ENCODE measurements at regions not wholly inside any gene's neighbourhood (a gene's known extent, or its start where the extent isn't known, plus 50 kb on each side); places are given as distances from the start of the nearest gene placed in this dataset.

DNA sequence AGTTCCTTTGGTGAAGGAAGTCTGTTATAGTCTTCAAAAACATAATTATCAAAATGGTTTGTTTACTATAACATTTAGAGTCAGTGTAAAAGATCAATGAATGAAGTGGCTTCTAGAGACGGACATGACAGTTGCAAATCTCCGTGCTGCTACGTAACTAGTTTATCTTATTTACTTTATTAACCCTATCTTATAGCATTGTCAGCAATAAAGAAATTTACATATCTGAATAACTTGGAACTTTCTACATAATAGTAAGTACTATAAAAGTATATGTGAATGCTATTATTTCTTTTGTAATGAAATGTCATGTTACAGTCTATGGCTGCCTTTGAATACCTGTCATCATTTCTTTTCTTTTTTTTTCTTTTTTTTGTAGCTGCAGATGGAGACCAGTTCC is 246.8 kb downstream of the PTH2R start:
- no TSS peak for BruUV-seq (replicated peaks)
- no peak for ATAC-seq
- H3K27me3 ChIP-seq (ENCODE audit: control insufficient read depth, insufficient read depth, low read length), result no peaks in the 10 kb centered on the region
- in situ Hi-C loops (cut with HindIII; ENCODE audit: low pct_unique_long_range_greater_than_20kb, low sequenced_read_pairs), result no loop called here
- no peaks in the 10 kb centered on the region for H3K36me3 ChIP-seq (ENCODE audit: control insufficient read depth, insufficient read depth, low read length)
- intact Hi-C loops (cut with micrococcal nuclease; ENCODE audit: unreplicated experiment), result no loop called here
- H3K9me3 ChIP-seq (ENCODE audit: control insufficient read depth, insufficient read depth, low read depth, low read length), result no peaks in the 10 kb centered on the region
- H3K4me3 ChIP-seq (ENCODE audit: low read depth in 2 of 2, low read length in 2 of 2), result no peak overlapping the region
- POLR2A ChIA-PET, result no interaction called here
- TF ChIP-seq TCF7L2 (IDR thresholded peaks at IDR 0.05; ENCODE audit: low read depth, low read length) (no peak), REST (IDR thresholded peaks at IDR 0.05; ENCODE audit: insufficient read depth in 1 of 2, low read depth in 2 of 2, low read length in 1 of 2) (no peak), SIN3A (IDR thresholded peaks at IDR 0.05; ENCODE audit: borderline replicate concordance, insufficient read depth, low read depth, low read length) (no peak), POLR2AphosphoS5 (IDR thresholded peaks at IDR 0.05; ENCODE audit: low read depth, low read length) (no peak)
- TF ChIP-seq, protein P1, sequence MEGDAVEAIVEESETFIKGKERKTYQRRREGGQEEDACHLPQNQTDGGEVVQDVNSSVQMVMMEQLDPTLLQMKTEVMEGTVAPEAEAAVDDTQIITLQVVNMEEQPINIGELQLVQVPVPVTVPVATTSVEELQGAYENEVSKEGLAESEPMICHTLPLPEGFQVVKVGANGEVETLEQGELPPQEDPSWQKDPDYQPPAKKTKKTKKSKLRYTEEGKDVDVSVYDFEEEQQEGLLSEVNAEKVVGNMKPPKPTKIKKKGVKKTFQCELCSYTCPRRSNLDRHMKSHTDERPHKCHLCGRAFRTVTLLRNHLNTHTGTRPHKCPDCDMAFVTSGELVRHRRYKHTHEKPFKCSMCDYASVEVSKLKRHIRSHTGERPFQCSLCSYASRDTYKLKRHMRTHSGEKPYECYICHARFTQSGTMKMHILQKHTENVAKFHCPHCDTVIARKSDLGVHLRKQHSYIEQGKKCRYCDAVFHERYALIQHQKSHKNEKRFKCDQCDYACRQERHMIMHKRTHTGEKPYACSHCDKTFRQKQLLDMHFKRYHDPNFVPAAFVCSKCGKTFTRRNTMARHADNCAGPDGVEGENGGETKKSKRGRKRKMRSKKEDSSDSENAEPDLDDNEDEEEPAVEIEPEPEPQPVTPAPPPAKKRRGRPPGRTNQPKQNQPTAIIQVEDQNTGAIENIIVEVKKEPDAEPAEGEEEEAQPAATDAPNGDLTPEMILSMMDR (IDR thresholded peaks at IDR 0.05), result no peak
- CTCF ChIA-PET, result no interaction called here
- H3K27ac ChIP-seq (ENCODE audit: low read length), result no peak overlapping the region
- H3K4me1 ChIP-seq (ENCODE audit: control insufficient read depth, insufficient read depth, low read length), result no peaks in the 10 kb centered on the region
- DNase-seq (ENCODE audit: low read depth, low spot score), result no peak

DNA sequence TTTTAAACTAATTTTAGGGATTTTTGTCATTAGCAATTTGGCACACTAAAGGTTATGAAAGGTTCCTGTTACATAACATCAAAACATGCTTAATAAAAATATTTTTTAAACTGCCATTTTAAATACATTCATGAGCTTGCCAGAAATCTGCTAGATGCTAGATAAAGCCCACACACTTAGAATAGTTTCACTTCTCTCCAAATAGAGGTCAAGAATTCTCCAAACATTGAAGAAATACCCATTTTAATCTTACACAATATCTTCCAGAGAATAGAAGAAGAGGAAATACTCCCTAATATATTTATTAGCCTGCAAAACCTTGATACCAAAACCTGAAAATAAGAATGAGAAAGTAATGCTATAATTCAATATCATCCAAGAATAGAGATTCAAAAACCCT is 247.5 kb downstream of the PTH2R start:
- in situ Hi-C loops (cut with HindIII; ENCODE audit: low pct_unique_long_range_greater_than_20kb, low sequenced_read_pairs), result no loop called here
- no peaks in the 10 kb centered on the region for H3K4me1 ChIP-seq (ENCODE audit: control insufficient read depth, insufficient read depth, low read length)
- H3K27me3 ChIP-seq (ENCODE audit: control insufficient read depth, insufficient read depth, low read length), result no peaks in the 10 kb centered on the region
- ATAC-seq, result no peak
- H3K27ac ChIP-seq (ENCODE audit: low read length), result no peak overlapping the region
- H3K9me3 ChIP-seq (ENCODE audit: control insufficient read depth, insufficient read depth, low read depth, low read length), result no peaks in the 10 kb centered on the region
- no peak overlapping the region for H3K4me3 ChIP-seq (ENCODE audit: low read depth in 2 of 2, low read length in 2 of 2)
- TF ChIP-seq REST (IDR thresholded peaks at IDR 0.05; ENCODE audit: insufficient read depth in 1 of 2, low read depth in 2 of 2, low read length in 1 of 2), result no peak
- TF ChIP-seq TCF7L2 (IDR thresholded peaks at IDR 0.05; ENCODE audit: low read depth, low read length), result no peak
- CTCF ChIA-PET, result no interaction called here
- BruUV-seq (replicated peaks), result no TSS peak
- POLR2A ChIA-PET, result no interaction called here
- no peak for DNase-seq (ENCODE audit: low read depth, low spot score)
- H3K36me3 ChIP-seq (ENCODE audit: control insufficient read depth, insufficient read depth, low read length), result no peaks in the 10 kb centered on the region
- intact Hi-C loops (cut with micrococcal nuclease; ENCODE audit: unreplicated experiment), result no loop called here
